GM23338 (cell line): ENCODE measurements at regions not wholly inside any gene's neighbourhood (a gene's known extent, or its start where the extent isn't known, plus 50 kb on each side); places are given as distances from the start of the nearest gene placed in this dataset.

ENCODE experiments used
- ATAC-seq: fragments of 200-7000 bp; cut with Tn5 transposase; 3 replicates; pipeline ENCODE4 v1.9.1; 2020
- DNase-seq: peaks from one replicate; pipeline ENCODE4 v3.0.0-alpha.2; 2015; ENCODE audit warnings: low spot score
- H2AFZ ChIP-seq: fragments of 200-600 bp; sonication (generic); 2 replicates; pipeline ENCODE4 v1.8.0; 2016; ENCODE audit warnings: antibody characterized with exemption, mild to moderate bottlenecking, moderate library complexity
- H3F3A ChIP-seq: fragments of 200-600 bp; sonication (generic); replicated peaks from 2 replicates; pipeline ENCODE4 v1.8.0; 2017; ENCODE audit warnings: antibody characterized with exemption, mixed run types, low read depth
- H3K27ac ChIP-seq: fragments of 200-600 bp; sonication (generic); 2 replicates; pipeline ENCODE4 v1.6.1; 2016; ENCODE audit warnings: low read depth
- H3K27me3 ChIP-seq: fragments of 200-600 bp; sonication (generic); 2 replicates; pipeline ENCODE4 v1.8.0; 2016; ENCODE audit warnings: mild to moderate bottlenecking, mixed run types, moderate library complexity; ENCODE audit not compliant: insufficient read depth
- H3K36me3 ChIP-seq: fragments of 200-600 bp; sonication (generic); 2 replicates; pipeline ENCODE4 v1.8.0; 2016; ENCODE audit warnings: mild to moderate bottlenecking; ENCODE audit not compliant: insufficient read depth
- H3K4me1 ChIP-seq: fragments of 200-600 bp; sonication (generic); 2 replicates; pipeline ENCODE4 v1.8.0; 2016; ENCODE audit warnings: mild to moderate bottlenecking, moderate library complexity; ENCODE audit not compliant: insufficient read depth
- H3K4me2 ChIP-seq: fragments of 200-600 bp; sonication (generic); 2 replicates; pipeline ENCODE4 v1.7.1; 2017; ENCODE audit warnings: mixed run types
- H3K4me3 ChIP-seq: fragments of 200-600 bp; sonication (generic); 2 replicates; pipeline ENCODE4 v1.6.1; 2016; ENCODE audit warnings: mixed run types
- H3K79me2 ChIP-seq: fragments of 200-600 bp; sonication (generic); replicated peaks from 2 replicates; pipeline ENCODE4 v1.8.0; 2017; ENCODE audit warnings: mild to moderate bottlenecking; ENCODE audit not compliant: insufficient read depth
- H3K9me2 ChIP-seq: fragments of 200-600 bp; sonication (generic); 2 replicates; pipeline ENCODE4 v1.8.0; 2017; ENCODE audit not compliant: insufficient read depth
- H4K20me1 ChIP-seq: fragments of 200-600 bp; sonication (generic); replicated peaks from 2 replicates; pipeline ENCODE4 v1.8.0; 2017; ENCODE audit warnings: mild to moderate bottlenecking; ENCODE audit not compliant: insufficient read depth
- H3K27ac Mint-ChIP-seq: 2 replicates; pipeline ENCODE4 v1.8.0; 2020; ENCODE audit warnings: inconsistent platforms, mild to moderate bottlenecking, moderate library complexity, mixed read lengths
- H3K27me3 Mint-ChIP-seq: 3 replicates; pipeline ENCODE4 v1.8.0; 2022; ENCODE audit warnings: low read depth, mild to moderate bottlenecking, moderate library complexity, mixed read lengths, inconsistent platforms; ENCODE audit not compliant: insufficient read depth, poor library complexity
- H3K36me3 Mint-ChIP-seq: 3 replicates; pipeline ENCODE4 v1.8.0; 2021; ENCODE audit warnings: low read depth, mild to moderate bottlenecking, inconsistent platforms, moderate library complexity, mixed read lengths
- H3K4me1 Mint-ChIP-seq: 3 replicates; pipeline ENCODE4 v1.8.0; 2020; ENCODE audit warnings: mild to moderate bottlenecking, inconsistent platforms, mixed read lengths
- H3K4me3 Mint-ChIP-seq: 3 replicates; pipeline ENCODE4 v1.8.0; 2021; ENCODE audit warnings: moderate library complexity, mild to moderate bottlenecking, inconsistent platforms, mixed read lengths
- H3K9me3 Mint-ChIP-seq: 3 replicates; pipeline ENCODE4 v1.8.0; 2020; ENCODE audit warnings: moderate library complexity, mild to moderate bottlenecking, inconsistent platforms, mixed read lengths
- CREB1 ChIP-seq: fragments of 250-450 bp; sonication (Bioruptor Pico); IDR thresholded peaks from 2 replicates; pipeline ENCODE4 v1.5.0; 2020; ENCODE audit warnings: low read depth, mild to moderate bottlenecking, moderate library complexity
- CTCF ChIP-seq, 2 experiments: fragments of 200-600 bp in 1 of 2; sonication (generic) in 1 of 2; conservative IDR thresholded peaks; 2 replicates each; pipeline versions ENCODE4 v1.5.1 to v1.6.1; 2016 to 2017; ENCODE audit warnings: antibody characterized with exemption in 2 of 2, low read depth in 2 of 2, mild to moderate bottlenecking in 2 of 2, moderate library complexity in 1 of 2
- ETS1 ChIP-seq: IDR thresholded peaks from 2 replicates; pipeline ENCODE4 v1.6.1; 2016; ENCODE audit warnings: antibody characterized with exemption
- EZH2 ChIP-seq: fragments of 200-600 bp; sonication (generic); IDR thresholded peaks from one replicate; pipeline ENCODE4 v1.8.0; 2017; ENCODE audit warnings: antibody characterized with exemption, mild to moderate bottlenecking, low read depth; ENCODE audit not compliant: unreplicated experiment
- EZH2phosphoT487 ChIP-seq: fragments of 200-600 bp; sonication (generic); IDR thresholded peaks from one replicate; pipeline ENCODE4 v1.8.1; 2018; ENCODE audit warnings: antibody characterized with exemption; ENCODE audit not compliant: unreplicated experiment
- JUNB ChIP-seq: IDR thresholded peaks from one replicate; pipeline ENCODE4 v1.6.1; 2016; ENCODE audit warnings: antibody characterized with exemption; ENCODE audit not compliant: unreplicated experiment
- NANOG ChIP-seq: IDR thresholded peaks from 2 replicates; pipeline ENCODE4 v1.6.1; 2016; ENCODE audit warnings: antibody characterized with exemption, borderline replicate concordance
- POLR2AphosphoS5 ChIP-seq: IDR thresholded peaks from 2 replicates; pipeline ENCODE4 v1.6.1; 2016; ENCODE audit warnings: antibody characterized with exemption, low read depth
- REST ChIP-seq: IDR thresholded peaks from one replicate; pipeline ENCODE4 v1.6.1; 2018; ENCODE audit warnings: antibody characterized with exemption; ENCODE audit not compliant: unreplicated experiment
- STAT1 ChIP-seq: IDR thresholded peaks from one replicate; pipeline ENCODE4 v1.6.1; 2016; ENCODE audit warnings: antibody characterized with exemption; ENCODE audit not compliant: unreplicated experiment
- ZNF114 ChIP-seq: fragments of 250-450 bp; sonication (Bioruptor Pico); IDR thresholded peaks from 2 replicates; pipeline ENCODE4 v1.5.0; 2020; ENCODE audit warnings: mild to moderate bottlenecking, moderate library complexity
- ZNF331 ChIP-seq: fragments of 250-450 bp; sonication (Bioruptor Pico); IDR thresholded peaks from 2 replicates; pipeline ENCODE4 v1.5.0; 2020; ENCODE audit warnings: low read depth, mild to moderate bottlenecking, moderate library complexity
- ZNF462 ChIP-seq: fragments of 250-450 bp; sonication (Bioruptor Pico); IDR thresholded peaks from 2 replicates; pipeline ENCODE4 v1.5.0; 2020; ENCODE audit warnings: mild to moderate bottlenecking, moderate library complexity

- Mint-ChIP-seq H3K36me3 (peaks cover 6% of the 10 kb centered on the region; the same call in 1 of the 3 replicates), H3K9me3 (peaks cover 10% of the 10 kb centered on the region; the same call in 2 of the 3 replicates), H3K4me1 (no peaks in the 10 kb centered on the region), H3K27ac (no peak overlapping the region), H3K27me3 (peaks cover 2% of the 10 kb centered on the region), H3K4me3 (no peak overlapping the region)
- no peak for ATAC-seq
- 0 out of 2 replicates have a peak, but pooled peaks cover 5% of the 10 kb centered on the region for H3K36me3 ChIP-seq
- no peaks in the 10 kb centered on the region for H3K79me2 ChIP-seq
- no peaks in the 10 kb centered on the region for H3K4me1 ChIP-seq
- H3K9me2 ChIP-seq, result peaks cover 17% of the 10 kb centered on the region; the same call in 1 of the 2 replicates
- H3K27me3 ChIP-seq, result no peaks in the 10 kb centered on the region
- no peak for TF ChIP-seq NANOG
- no peak for TF ChIP-seq ETS1
- no peak for TF ChIP-seq ZNF114
- no peak for TF ChIP-seq STAT1
- no peak for TF ChIP-seq EZH2
- TF ChIP-seq EZH2phosphoT487, result no peak
- no peak for TF ChIP-seq ZNF462 (CRISPR knock-in tag)
- no peak for TF ChIP-seq CREB1 (CRISPR knock-in tag)
- TF ChIP-seq ZNF331 (CRISPR knock-in tag), result no peak
- no peak for TF ChIP-seq REST
- TF ChIP-seq POLR2AphosphoS5, result no peak
- no peak for TF ChIP-seq JUNB
- no peak for TF ChIP-seq CTCF (conservative IDR thresholded peaks at IDR 0.05; ENCODE audit: low read depth in 2 of 2)
- H3K4me3 ChIP-seq, result no peak overlapping the region
- H3K4me2 ChIP-seq, result no peak overlapping the region
- no peaks in the 10 kb centered on the region for H3F3A ChIP-seq
- DNase-seq, result no peak
- H2AFZ ChIP-seq, result no peak overlapping the region
- no peaks in the 10 kb centered on the region for H4K20me1 ChIP-seq
- no peak overlapping the region for H3K27ac ChIP-seq
Measured at GRCh38 chr2:122804494-122804893, 1049.0 kb downstream of the TSN start.
